HAP-1 (cell line): ENCODE measurements at regions not wholly inside any gene's neighbourhood (a gene's known extent, or its start where the extent isn't known, plus 50 kb on each side); places are given as distances from the start of the nearest gene placed in this dataset.

Source experiments
- DNase-seq, 2 experiments: peaks; one replicate each; pipeline ENCODE4 v3.0.0-alpha.2; 2016 to 2020; ENCODE audit warnings: low spot score in 2 of 2
- H3K27me3 ChIP-seq: fragments of 250-450 bp; sonication (Bioruptor Pico); 2 replicates; pipeline ENCODE4 v1.5.1; 2020; ENCODE audit warnings: low read depth, mild to moderate bottlenecking, moderate library complexity
- H3K36me3 ChIP-seq: fragments of 250-450 bp; sonication (Bioruptor Pico); replicated peaks from 2 replicates; pipeline ENCODE4 v1.5.1; 2020; ENCODE audit warnings: mild to moderate bottlenecking
- H3K4me1 ChIP-seq: fragments of 250-450 bp; sonication (Bioruptor Pico); 2 replicates; pipeline ENCODE4 v1.5.1; 2020; ENCODE audit warnings: mild to moderate bottlenecking
- H3K4me3 ChIP-seq: fragments of 250-450 bp; sonication (Bioruptor Pico); 2 replicates; pipeline ENCODE4 v1.5.1; 2020; ENCODE audit warnings: mild to moderate bottlenecking, moderate library complexity
- H3K9me3 ChIP-seq: fragments of 250-450 bp; sonication (Bioruptor Pico); 2 replicates; pipeline ENCODE4 v1.5.1; 2020; ENCODE audit warnings: mild to moderate bottlenecking, moderate library complexity
- in situ Hi-C: fragments of 300-500 bp; cut with MboI; formaldehyde crosslinking; loops from 3 replicates; pipeline ENCODE4 v1.14.3; 2020; ENCODE audit warnings: low sequenced_read_pairs, inconsistent platforms, mixed read lengths

GRCh38 chr16:35431829-35432663 is 1972.6 kb downstream of the TP53TG3F start:
- Histone ChIP-seq H3K27me3 (no peaks in the 10 kb centered on the region), H3K36me3 (no peaks in the 10 kb centered on the region), H3K4me3 (no peak overlapping the region), H3K4me1 (no peaks in the 10 kb centered on the region), H3K9me3 (no peaks in the 10 kb centered on the region)
- peak in 1 of 2 experiments; percentile 16 for DNase-seq
- in situ Hi-C loops: no loop called here

GRCh38 chr16:35440875-35441274 is 1981.5 kb downstream of the TP53TG3F start:
- Histone ChIP-seq H3K9me3 (no peaks in the 10 kb centered on the region), H3K27me3 (no peaks in the 10 kb centered on the region), H3K4me3 (no peak overlapping the region), H3K4me1 (no peaks in the 10 kb centered on the region), H3K36me3 (no peaks in the 10 kb centered on the region)
- DNase-seq: no peak
- in situ Hi-C loops: no loop called here

- H3K9me3 ChIP-seq: peaks cover 2% of the 10 kb centered on the region; the same call in 1 of the 2 replicates
Observed at GRCh38 chr16:35447010-35447558, 1987.7 kb downstream of the TP53TG3F start.

GRCh38 chr16:35449663-35450062 is 1990.3 kb downstream of the TP53TG3F start:
- no peak overlapping the region for H3K4me3 ChIP-seq
- H3K4me1 ChIP-seq: no peaks in the 10 kb centered on the region
- no peaks in the 10 kb centered on the region for H3K27me3 ChIP-seq
- peaks cover 2% of the 10 kb centered on the region; the same call in 1 of the 2 replicates for H3K9me3 ChIP-seq
- no peaks in the 10 kb centered on the region for H3K36me3 ChIP-seq
- in situ Hi-C loops: no loop called here
- no peak for DNase-seq

More at GRCh38 chr16:35447010-35447558, 1987.7 kb downstream of the TP53TG3F start:
- no peak for DNase-seq
- H3K27me3 ChIP-seq: no peaks in the 10 kb centered on the region
- H3K4me3 ChIP-seq: no peak overlapping the region
- in situ Hi-C loops: no loop called here
- H3K4me1 ChIP-seq: no peaks in the 10 kb centered on the region
- H3K36me3 ChIP-seq: no peaks in the 10 kb centered on the region

- in situ Hi-C loops: no loop called here
- H3K9me3 ChIP-seq: peaks cover 2% of the 10 kb centered on the region; the same call in 1 of the 2 replicates
- H3K4me1 ChIP-seq: no peaks in the 10 kb centered on the region
- H3K4me3 ChIP-seq: no peak overlapping the region
- H3K27me3 ChIP-seq: no peaks in the 10 kb centered on the region
- no peak for DNase-seq
- H3K36me3 ChIP-seq: no peaks in the 10 kb centered on the region
Observed at GRCh38 chr16:35450648-35451047, 1991.2 kb downstream of the TP53TG3F start.

- Histone ChIP-seq H3K36me3 (no peaks in the 10 kb centered on the region), H3K27me3 (no peaks in the 10 kb centered on the region), H3K4me3 (no peak overlapping the region), H3K9me3 (peaks cover 2% of the 10 kb centered on the region; the same call in 1 of the 2 replicates), H3K4me1 (no peaks in the 10 kb centered on the region)
- in situ Hi-C loops: no loop called here
- no peak for DNase-seq
Observed at GRCh38 chr16:35452471-35452870, 1993.1 kb downstream of the TP53TG3F start.

GRCh38 chr16:35463358-35463757 is 2003.9 kb downstream of the TP53TG3F start:
- Histone ChIP-seq H3K9me3 (no peaks in the 10 kb centered on the region), H3K27me3 (no peaks in the 10 kb centered on the region), H3K4me3 (no peak overlapping the region), H3K36me3 (no peaks in the 10 kb centered on the region), H3K4me1 (no peaks in the 10 kb centered on the region)
- DNase-seq: no peak
- in situ Hi-C loops: no loop called here

GRCh38 chr16:35480361-35480760 is 2020.9 kb downstream of the TP53TG3F start:
- DNase-seq: no peak
- no peaks in the 10 kb centered on the region for H3K36me3 ChIP-seq
- in situ Hi-C loops: no loop called here
- H3K4me3 ChIP-seq: no peak overlapping the region
- H3K4me1 ChIP-seq: no peaks in the 10 kb centered on the region
- H3K9me3 ChIP-seq: no peaks in the 10 kb centered on the region
- H3K27me3 ChIP-seq: no peaks in the 10 kb centered on the region

- Histone ChIP-seq H3K4me1 (no peaks in the 10 kb centered on the region), H3K9me3 (no peaks in the 10 kb centered on the region), H3K4me3 (no peak overlapping the region), H3K36me3 (no peaks in the 10 kb centered on the region), H3K27me3 (no peaks in the 10 kb centered on the region)
- in situ Hi-C loops: no loop called here
- DNase-seq: no peak
Observed at GRCh38 chr16:35480988-35481387, 2021.6 kb downstream of the TP53TG3F start.

GRCh38 chr16:35485915-35486314 is 2026.5 kb downstream of the TP53TG3F start:
- Histone ChIP-seq H3K27me3 (no peaks in the 10 kb centered on the region), H3K4me1 (no peaks in the 10 kb centered on the region), H3K36me3 (no peaks in the 10 kb centered on the region), H3K4me3 (no peak overlapping the region), H3K9me3 (no peaks in the 10 kb centered on the region; the same call in 1 of the 2 replicates)
- in situ Hi-C loops: no loop called here
- no peak for DNase-seq

GRCh38 chr16:35492225-35492624 is 2032.8 kb downstream of the TP53TG3F start:
- H3K27me3 ChIP-seq: no peaks in the 10 kb centered on the region
- no peak overlapping the region for H3K4me3 ChIP-seq
- no peaks in the 10 kb centered on the region for H3K4me1 ChIP-seq
- no peaks in the 10 kb centered on the region for H3K36me3 ChIP-seq
- in situ Hi-C loops: no loop called here
- H3K9me3 ChIP-seq: no peaks in the 10 kb centered on the region
- DNase-seq: no peak

GRCh38 chr16:35497399-35497798 is 2038.0 kb downstream of the TP53TG3F start:
- Histone ChIP-seq H3K36me3 (no peaks in the 10 kb centered on the region), H3K4me3 (no peak overlapping the region), H3K9me3 (0 out of 2 replicates have a peak, but pooled peaks cover 2% of the 10 kb centered on the region), H3K27me3 (no peaks in the 10 kb centered on the region), H3K4me1 (no peaks in the 10 kb centered on the region)
- in situ Hi-C loops: no loop called here
- no peak for DNase-seq

GRCh38 chr16:35506018-35506897 is 2046.8 kb downstream of the TP53TG3F start:
- in situ Hi-C loops: no loop called here
- Histone ChIP-seq H3K4me3 (no peak overlapping the region), H3K9me3 (0 out of 2 replicates have a peak, but pooled peaks cover 2% of the 10 kb centered on the region), H3K27me3 (no peaks in the 10 kb centered on the region), H3K4me1 (no peaks in the 10 kb centered on the region), H3K36me3 (no peaks in the 10 kb centered on the region)
- no peak for DNase-seq

- Histone ChIP-seq H3K4me3 (no peak overlapping the region), H3K9me3 (no peaks in the 10 kb centered on the region), H3K36me3 (no peaks in the 10 kb centered on the region), H3K27me3 (no peaks in the 10 kb centered on the region), H3K4me1 (no peaks in the 10 kb centered on the region)
- in situ Hi-C loops: no loop called here
- no peak for DNase-seq
Observed at GRCh38 chr16:35506898-35507194, 2047.4 kb downstream of the TP53TG3F start.
